ENCODE measurements at regions not wholly inside any gene's neighbourhood (a gene's known extent, or its start where the extent isn't known, plus 50 kb on each side); places are given as distances from the start of the nearest gene placed in this dataset.

DNA sequence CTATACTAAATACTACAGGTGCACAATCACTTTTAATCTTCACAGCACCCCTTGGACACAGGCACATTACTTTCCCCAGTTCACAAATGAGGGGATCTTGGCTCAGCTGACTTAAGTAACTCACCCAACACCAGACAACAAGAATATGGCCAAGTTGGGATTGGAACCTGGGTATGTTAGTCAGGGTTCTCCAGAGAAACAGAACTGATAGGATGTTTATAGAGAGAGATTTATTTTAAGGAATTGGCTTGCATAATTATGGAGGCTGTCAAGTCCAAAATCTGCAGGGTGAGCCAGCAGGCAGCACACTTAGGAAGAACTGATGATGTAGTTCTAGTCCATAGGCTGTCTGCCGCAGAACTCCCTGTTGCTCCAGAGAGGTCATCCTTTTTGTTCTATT is 312.9 kb downstream of the MAN2A1 start:
- Histone ChIP-seq H3K79me1 (ENCODE audit: insufficient read depth, low read depth, low read length, poor library complexity, severe bottlenecking) (no peaks in the 10 kb centered on the region), H2BK15ac (ENCODE audit: low read depth, low read length) (no peak overlapping the region)
- no CpG with 5 or more reads among the region's 1 CpG for WGBS (ENCODE audit: extremely low coverage, insufficient read length, low lambda C conversion rate)

More for the DNA sequence above, 312.9 kb downstream of the MAN2A1 start:
- Histone ChIP-seq H3K4me2 (ENCODE audit: insufficient read depth, insufficient read length, low read length) (no peak overlapping the region), H2AFZ (ENCODE audit: low read length) (no peak overlapping the region), H2AK5ac (ENCODE audit: insufficient read length, low read length) (no peak overlapping the region), H3K4me1 (ENCODE audit: insufficient read depth, low read length) (peaks cover 4% of the 10 kb centered on the region), H3K23me2 (ENCODE audit: insufficient read length, low read depth, low read length, poor library complexity, severe bottlenecking) (no peaks in the 10 kb centered on the region), H3K27ac (ENCODE audit: insufficient read length, low read depth, low read length) (no peak overlapping the region), H3K9ac (ENCODE audit: extremely low read depth, insufficient read length, low read length) (no peak overlapping the region), H4K8ac (replicated peaks; ENCODE audit: insufficient read length, low read depth, low read length) (no peak overlapping the region), H4K91ac (ENCODE audit: insufficient read length, low read depth, low read length) (no peak overlapping the region), H3K9me3 (ENCODE audit: control insufficient read depth, low read depth, low read length) (no peaks in the 10 kb centered on the region), H2BK5ac (ENCODE audit: insufficient read length, low read length) (no peak overlapping the region), H3K27me3 (ENCODE audit: insufficient read depth, low read length) (no peaks in the 10 kb centered on the region), H3K14ac (ENCODE audit: insufficient read depth, low read length) (no peak overlapping the region), H3K4ac (ENCODE audit: low read depth, low read length) (no peak overlapping the region), H3K18ac (ENCODE audit: insufficient read length, low read depth, low read length) (no peak overlapping the region), H2BK12ac (ENCODE audit: insufficient read length, low read depth, low read length) (no peak overlapping the region), H3K56ac (ENCODE audit: insufficient read length, low read depth, low read length) (no peak overlapping the region), H2BK120ac (ENCODE audit: low read depth, low read length, poor library complexity, severe bottlenecking) (no peak overlapping the region), H3T11ph (ENCODE audit: low read length) (no peak overlapping the region), H3K79me2 (ENCODE audit: insufficient read depth, low read length) (no peaks in the 10 kb centered on the region), H2BK20ac (ENCODE audit: low read depth, low read length, poor library complexity, severe bottlenecking) (no peak overlapping the region), H3K23ac (ENCODE audit: insufficient read length, low read depth, low read length) (no peak overlapping the region), H4K20me1 (ENCODE audit: control insufficient read depth, insufficient read depth, insufficient read length) (no peaks in the 10 kb centered on the region), H4K5ac (ENCODE audit: insufficient read length, low read depth, low read length) (no peak overlapping the region)
- Mint-ChIP-seq H3K27ac (no peak overlapping the region), H3K4me3 (no peak overlapping the region), H3K36me3 (ENCODE audit: insufficient read depth in 1 of 3, low read depth in 3 of 3) (peaks cover 0 to 4% (median 0%) of the 10 kb centered on the region in 3 experiments; a peak in 2 of 7 replicates), H3K4me1 (peaks cover 17 to 29% of the 10 kb centered on the region in 2 experiments), H3K27me3 (ENCODE audit: low read depth) (no peaks in the 10 kb centered on the region; the same call in 1 of the 2 replicates), H3K9me3 (peaks cover 4 to 7% of the 10 kb centered on the region in 2 experiments; a peak in 3 of 5 replicates)
- no peak for TF ChIP-seq CTCF (conservative IDR thresholded peaks at IDR 0.05)
- DNase-seq = no peak

All from H9 (cell line).